ENCODE measurements at regions not wholly inside any gene's neighbourhood (a gene's known extent, or its start where the extent isn't known, plus 50 kb on each side); places are given as distances from the start of the nearest gene placed in this dataset.
A peak's percentile ranks its signal among the peaks of the same experiment; 100 is the strongest.
"Not testable (repeated sequence)": the region's sequence is repeated elsewhere in the genome, so short reads cannot be mapped to it uniquely, and the experiment has no call there.

GRCh38 chr12:34264110-34264509 lies 241.8 kb downstream of the ALG10 start (continued):
- TF ChIP-seq UBTF (CRISPR knock-in tag; IDR thresholded peaks at IDR 0.05) (no peak), BRD4 (CRISPR knock-in tag; IDR thresholded peaks at IDR 0.05) (no peak), RFXANK (CRISPR knock-in tag; IDR thresholded peaks at IDR 0.05) (no peak)

- CTCF ChIA-PET (ENCODE audit: low intra/inter-chr PET ratio, low total read pairs); BruUV-seq (replicated peaks); in situ Hi-C loops (cut with HindIII; ENCODE audit: extremely low pct_ligation_motif_present, low pct_unique_long_range_greater_than_20kb): not testable (repeated sequence)
These were observed 251.4 kb downstream of the ALG10 start for GRCh38 chr12:34273703-34274102.

GRCh38 chr12:34275129-34275528 lies 252.8 kb downstream of the ALG10 start:
- H3K79me2 ChIP-seq (ENCODE audit: insufficient read depth, low read length) = no peaks in the 10 kb centered on the region
- intact Hi-C loops (cut with micrococcal nuclease; ENCODE audit: unreplicated experiment) (loop anchor here (10.0 kb wide), 1 partner anchor 720 kb away; no protein-coding TSS in a partner anchor), in situ Hi-C loops (cut with HindIII; ENCODE audit: extremely low pct_ligation_motif_present, low pct_unique_long_range_greater_than_20kb) (no loop called here)
- no TSS peak for BruUV-seq (replicated peaks)
- H3K4me3 ChIP-seq (replicated peaks in 1 of 3; ENCODE audit: insufficient read depth in 1 of 3, low read depth in 2 of 3, low read length in 3 of 3) = no peak overlapping the region
- ATAC-seq (no peak), FAIRE-seq (no peak), DNase-seq (ENCODE audit: low spot score) (no peak)
- no peak overlapping the region for H3K4me2 ChIP-seq (ENCODE audit: low read depth, low read length)
- no peaks in the 10 kb centered on the region for H3K9me3 ChIP-seq (ENCODE audit: low read length)
- H2AFZ ChIP-seq (ENCODE audit: low read length) = no peak overlapping the region
- no peak overlapping the region for H3K9ac ChIP-seq (ENCODE audit: insufficient read depth, low read depth, low read length)
- ChIA-PET CTCF (ENCODE audit: low intra/inter-chr PET ratio, low total read pairs) (no interaction called here), POLR2A (no interaction called here)
- 52% methylated on average over 6 of the region's 9 CpGs for WGBS (ENCODE audit: low lambda C conversion rate)
- H3K36me3 ChIP-seq (replicated peaks in 1 of 2; ENCODE audit: control insufficient read depth in 1 of 2, insufficient read depth in 2 of 2, low read length in 2 of 2) = no peaks in the 10 kb centered on the region
- H3K4me1 ChIP-seq (ENCODE audit: insufficient read depth, low read length) = no peaks in the 10 kb centered on the region
- H3K27ac ChIP-seq (ENCODE audit: extremely low read length, insufficient read depth, low read length) = no peak overlapping the region
- H3K27me3 ChIP-seq (ENCODE audit: control insufficient read depth in 1 of 2, insufficient read depth in 2 of 2, low read length in 2 of 2) = no peaks in the 10 kb centered on the region; a peak in 1 of 5 replicates
- no peaks in the 10 kb centered on the region for H4K20me1 ChIP-seq (ENCODE audit: insufficient read depth, low read length)
- no peak for TF ChIP-seq NRL (CRISPR knock-in tag; IDR thresholded peaks at IDR 0.05; ENCODE audit: borderline replicate concordance)
- no peak for TF ChIP-seq ZNF382 (CRISPR knock-in tag; IDR thresholded peaks at IDR 0.05; ENCODE audit: borderline replicate concordance)
- TF ChIP-seq HMGXB4 (CRISPR knock-in tag; IDR thresholded peaks at IDR 0.05; ENCODE audit: borderline replicate concordance in 1 of 2, low read depth in 1 of 2) = no peak
- TF ChIP-seq ZBTB8A (CRISPR knock-in tag; IDR thresholded peaks at IDR 0.05; ENCODE audit: borderline replicate concordance, low read depth) = no peak
- no peak for TF ChIP-seq NONO (IDR thresholded peaks at IDR 0.05)
- TF ChIP-seq NONO (CRISPR knock-in tag; conservative IDR thresholded peaks at IDR 0.05) = no peak
- no peak for TF ChIP-seq ELF4 (CRISPR knock-in tag; IDR thresholded peaks at IDR 0.05; ENCODE audit: borderline replicate concordance)
- TF ChIP-seq NR2F2 (IDR thresholded peaks at IDR 0.05; ENCODE audit: borderline replicate concordance, low read depth) = no peak
- TF ChIP-seq KLF15 (CRISPR knock-in tag; IDR thresholded peaks at IDR 0.05; ENCODE audit: borderline replicate concordance) = no peak
- no peak for TF ChIP-seq ZNF577 (CRISPR knock-in tag; IDR thresholded peaks at IDR 0.05; ENCODE audit: borderline replicate concordance, low read depth)

More at GRCh38 chr12:34273703-34274102, 251.4 kb downstream of the ALG10 start:
- WGBS (ENCODE audit: low lambda C conversion rate) = 14% methylated on average over 4 of the region's 4 CpGs
- H2AFZ ChIP-seq (ENCODE audit: low read length); H3K27ac ChIP-seq (ENCODE audit: extremely low read length, insufficient read depth, low read length); H3K36me3 ChIP-seq (replicated peaks in 1 of 2; ENCODE audit: control insufficient read depth in 1 of 2, insufficient read depth in 2 of 2, low read length in 2 of 2); H3K9ac ChIP-seq (ENCODE audit: insufficient read depth, low read depth, low read length); FAIRE-seq; POLR2A ChIA-PET; H3K27me3 ChIP-seq (ENCODE audit: control insufficient read depth in 1 of 2, insufficient read depth in 2 of 2, low read length in 2 of 2); H3K4me1 ChIP-seq (ENCODE audit: insufficient read depth, low read length); H3K4me2 ChIP-seq (ENCODE audit: low read depth, low read length); ATAC-seq; DNase-seq (ENCODE audit: low spot score); H4K20me1 ChIP-seq (ENCODE audit: insufficient read depth, low read length); H3K79me2 ChIP-seq (ENCODE audit: insufficient read depth, low read length); H3K4me3 ChIP-seq (replicated peaks in 1 of 3; ENCODE audit: insufficient read depth in 1 of 3, low read depth in 2 of 3, low read length in 3 of 3); H3K9me3 ChIP-seq (ENCODE audit: low read length); TF ChIP-seq ATF7 (CRISPR knock-in tag; IDR thresholded peaks at IDR 0.05): not testable (repeated sequence)
- intact Hi-C loops (cut with micrococcal nuclease; ENCODE audit: unreplicated experiment) = loop anchor here (10.0 kb wide), 1 partner anchor 719 kb away; no protein-coding TSS in a partner anchor
- peak; percentile 59 for TF ChIP-seq ATF7 (IDR thresholded peaks at IDR 0.05)

All from HepG2 (cell line).